DMS114 treated with DMSO at 0.1 percent for 48 hours (cell line): ENCODE measurements at regions not wholly inside any gene's neighbourhood (a gene's known extent, or its start where the extent isn't known, plus 50 kb on each side); places are given as distances from the start of the nearest gene placed in this dataset.
A peak's percentile ranks its signal among the peaks of the same experiment; 100 is the strongest.

Experiments
- DNase-seq: peaks from one replicate; lab custom pipeline; 2025; ENCODE audit not compliant: unreplicated experiment; lab: John Stamatoyannopoulos, UW

DNA sequence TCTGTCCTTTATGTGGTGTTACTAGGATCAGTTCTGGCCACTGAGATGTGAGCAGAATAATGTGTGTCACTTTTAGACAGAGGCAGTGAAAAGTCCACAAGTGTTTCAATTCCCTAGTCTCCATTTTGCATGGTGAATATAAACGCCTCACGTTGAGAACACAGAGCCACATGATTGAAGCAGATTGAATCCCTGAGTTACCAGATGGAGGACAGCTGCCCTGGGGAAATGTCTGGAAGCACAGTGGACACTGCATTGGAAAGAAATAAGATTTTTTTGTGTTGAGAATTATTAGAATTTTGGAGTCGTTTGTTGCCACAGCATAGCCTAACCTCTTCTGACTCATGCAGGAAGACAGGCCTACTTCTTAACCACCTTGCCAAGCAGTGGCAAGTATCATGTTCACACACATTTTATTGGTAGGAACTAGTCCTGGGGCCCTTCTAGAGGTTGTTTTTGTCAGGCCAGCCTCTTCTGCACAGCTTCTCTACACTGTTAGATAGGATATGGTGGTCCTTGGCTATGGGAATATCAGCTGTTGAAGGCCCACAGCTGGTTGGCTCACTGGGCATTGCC lies 188.6 kb downstream of the TMEM182 start:
- DNase-seq = no peak

DNA sequence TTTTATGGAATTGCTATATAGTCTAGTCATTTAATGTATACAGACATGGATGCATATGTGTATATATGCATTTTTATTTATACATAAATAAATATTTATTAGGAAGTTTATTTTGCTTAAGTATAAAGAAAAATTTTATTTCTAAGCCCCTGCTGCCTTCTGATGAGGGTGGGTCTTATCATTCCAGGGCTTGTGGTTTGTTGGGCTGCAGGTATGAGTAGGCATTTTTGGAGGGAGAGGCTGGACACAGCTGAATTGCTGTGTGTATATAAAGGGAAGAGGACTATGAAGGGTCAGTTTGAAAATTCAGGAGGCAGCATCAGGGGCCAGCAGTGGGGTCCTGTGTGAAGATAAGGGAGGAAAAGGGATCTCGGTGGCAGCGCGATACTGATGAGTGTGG lies 189.4 kb downstream of the TMEM182 start:
- DNase-seq = no peak

DNA sequence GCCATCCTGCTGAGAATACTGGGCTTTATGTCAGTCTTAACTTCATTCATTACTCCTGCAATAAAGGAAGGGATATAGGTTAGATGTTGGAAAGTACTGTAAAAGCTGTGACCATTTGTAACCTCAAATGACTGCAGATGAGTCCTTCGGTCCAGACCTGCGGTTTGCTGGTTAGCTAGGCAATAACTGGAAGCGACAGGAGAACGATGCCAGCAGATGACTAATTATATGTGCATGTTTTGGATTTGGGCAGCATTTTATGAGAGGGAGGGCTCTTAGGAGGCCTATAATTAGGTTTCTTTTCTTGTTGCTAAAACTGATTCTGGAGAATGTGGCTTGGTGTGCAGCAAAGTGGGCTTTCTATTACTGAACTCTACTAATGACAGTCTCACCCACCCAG lies 205.6 kb downstream of the TMEM182 start:
- DNase-seq = no peak

DNA sequence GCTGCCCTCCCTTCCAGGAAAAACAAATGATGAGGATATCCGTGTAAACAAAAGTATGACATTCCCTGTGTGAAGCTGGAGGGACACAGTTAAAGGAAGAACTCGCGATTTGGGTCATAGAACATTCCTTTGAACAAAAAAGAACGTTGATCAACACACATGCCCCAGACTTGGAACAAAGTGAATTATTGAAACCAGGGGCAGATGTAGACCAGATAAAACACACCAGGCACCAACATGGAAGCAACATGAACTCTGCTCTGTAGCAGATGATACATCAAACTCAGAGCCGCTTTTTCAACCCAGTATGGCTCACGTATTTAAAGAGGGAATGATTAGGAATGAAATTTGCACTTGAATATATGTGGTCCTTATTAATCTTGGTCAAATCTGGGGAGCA lies 206.5 kb downstream of the TMEM182 start:
- DNase-seq = no peak

DNA sequence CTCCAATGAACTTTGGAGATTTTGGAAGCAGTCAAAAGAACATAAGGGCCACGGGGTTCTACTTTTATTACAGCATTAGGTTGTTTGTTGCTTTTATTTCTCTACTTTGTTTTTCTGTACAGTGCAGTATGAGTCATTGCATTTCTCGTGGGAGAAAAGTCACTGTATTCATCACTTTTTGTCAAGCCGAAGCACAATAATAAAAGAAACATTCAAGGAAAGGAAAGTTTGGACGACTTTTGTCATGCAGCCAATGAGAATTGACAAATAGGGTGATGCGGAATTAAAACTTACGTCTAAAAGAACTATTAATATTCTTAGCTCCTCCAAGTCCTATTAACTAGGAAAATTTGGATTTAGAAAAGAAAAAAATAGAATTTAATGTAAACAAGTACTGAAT lies 209.9 kb downstream of the TMEM182 start:
- DNase-seq = no peak

DNA sequence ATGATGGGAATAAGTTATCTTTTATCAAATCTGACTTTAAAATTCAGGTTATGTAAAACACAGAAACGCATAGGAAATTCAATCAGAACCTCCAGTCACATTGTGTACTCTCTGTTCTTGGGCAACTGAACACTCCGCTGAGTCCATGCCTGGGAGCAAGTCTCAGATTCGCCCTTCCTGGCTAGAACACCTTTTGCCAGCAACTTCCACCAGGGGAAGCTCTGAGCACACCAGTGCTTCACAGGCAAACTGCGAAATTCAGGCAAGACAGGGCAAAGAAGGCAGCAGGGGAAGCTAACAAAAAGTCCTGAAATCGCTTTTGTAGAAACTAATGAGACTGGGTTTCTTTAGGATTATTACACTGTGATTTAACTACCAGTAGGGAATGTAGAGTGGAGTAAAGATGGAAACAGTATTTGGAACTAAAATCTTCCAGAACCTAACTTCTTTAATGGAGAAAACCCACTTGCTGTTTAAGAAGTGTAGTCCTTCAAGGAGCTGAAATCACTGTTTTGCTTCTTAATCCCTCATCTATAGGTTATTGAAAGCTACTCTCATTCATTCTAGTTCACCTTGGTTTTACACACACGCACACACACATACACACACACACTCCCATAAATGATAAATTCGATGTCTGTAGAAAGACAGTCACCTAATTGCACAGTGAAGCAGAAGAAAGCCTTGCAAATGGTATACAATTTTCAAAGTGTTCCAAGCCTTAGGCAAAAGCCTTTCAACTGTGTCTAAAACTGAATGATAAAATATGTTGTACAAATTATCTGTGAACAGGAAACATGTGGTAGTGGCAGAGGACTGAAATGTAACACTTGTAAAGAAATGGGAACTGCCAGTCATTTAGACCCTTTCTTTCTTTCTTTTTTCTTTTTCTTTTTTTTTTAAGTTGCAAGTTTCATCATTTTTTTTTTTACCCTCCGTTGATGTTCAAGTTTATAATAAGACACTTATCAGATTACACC lies 214.5 kb downstream of the TMEM182 start:
- peak; percentile 23 for DNase-seq

DNA sequence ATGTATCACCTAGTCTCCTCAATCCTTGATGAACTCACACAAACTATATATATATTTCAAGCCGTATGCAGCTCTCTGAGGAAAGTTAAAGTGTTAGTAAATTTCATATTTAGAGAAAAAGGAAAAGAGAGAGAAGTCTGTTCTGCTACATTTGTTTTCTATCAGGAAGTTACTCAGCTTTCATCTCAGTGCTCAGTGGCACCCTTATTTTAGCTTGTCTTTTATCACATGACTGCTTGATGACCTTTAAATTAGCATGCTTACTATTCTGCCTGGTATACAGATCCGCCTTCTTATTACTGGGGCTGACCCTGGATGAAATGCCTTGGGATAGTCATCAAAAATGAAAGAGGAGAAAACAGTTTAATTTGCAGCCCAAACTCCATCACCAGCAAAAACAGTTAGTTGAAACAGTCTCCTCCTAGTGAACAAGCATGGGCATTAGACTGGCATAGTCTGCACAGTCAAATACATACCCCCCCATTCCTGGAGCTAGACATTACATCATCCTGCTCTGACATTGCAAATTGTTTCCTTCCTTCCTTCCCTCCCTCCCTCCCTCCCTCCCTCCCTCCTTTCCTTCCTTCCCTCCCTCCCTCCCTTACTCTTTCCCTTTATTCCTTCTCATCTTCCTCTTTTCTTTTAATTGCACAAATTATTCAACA lies 215.7 kb downstream of the TMEM182 start:
- DNase-seq = no peak

DNA sequence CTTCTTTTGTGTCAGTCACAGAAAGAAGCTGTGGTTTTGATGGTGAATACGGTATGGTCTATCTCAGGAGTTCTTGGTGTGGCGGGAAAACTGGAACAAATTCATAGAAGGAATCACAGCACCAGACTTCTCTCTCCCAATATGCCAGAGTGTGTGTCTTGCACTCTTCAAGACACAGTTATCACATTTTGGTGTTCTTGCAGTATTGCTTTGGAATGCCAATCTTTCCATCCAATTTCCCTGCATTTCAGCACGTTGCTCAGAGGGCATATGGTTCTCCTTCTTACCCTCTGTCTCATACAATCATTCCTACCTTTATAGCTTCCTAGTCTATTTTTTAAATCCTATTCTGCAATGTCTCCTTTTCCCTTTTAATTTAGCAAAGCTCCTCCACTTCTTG lies 216.3 kb downstream of the TMEM182 start:
- DNase-seq = no peak

DNA sequence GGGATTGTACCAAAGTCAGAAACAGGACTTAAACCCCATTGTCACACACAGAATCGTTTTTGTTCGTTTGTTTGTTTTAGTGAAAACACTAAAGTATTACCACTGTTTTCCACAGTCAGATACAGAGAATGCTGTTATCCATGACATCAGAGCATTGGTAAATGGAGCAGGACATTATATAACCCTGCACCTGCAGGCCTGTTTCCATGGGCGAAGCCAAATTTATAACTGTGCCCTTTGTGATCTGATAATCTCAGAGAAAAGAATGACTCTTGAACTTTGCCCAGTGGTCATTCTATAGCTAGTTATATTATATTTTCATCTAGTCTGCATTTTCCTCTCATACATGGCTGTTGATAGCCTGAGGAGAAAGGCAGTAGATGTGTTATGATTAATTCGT lies 217.6 kb downstream of the TMEM182 start:
- DNase-seq = no peak

DNA sequence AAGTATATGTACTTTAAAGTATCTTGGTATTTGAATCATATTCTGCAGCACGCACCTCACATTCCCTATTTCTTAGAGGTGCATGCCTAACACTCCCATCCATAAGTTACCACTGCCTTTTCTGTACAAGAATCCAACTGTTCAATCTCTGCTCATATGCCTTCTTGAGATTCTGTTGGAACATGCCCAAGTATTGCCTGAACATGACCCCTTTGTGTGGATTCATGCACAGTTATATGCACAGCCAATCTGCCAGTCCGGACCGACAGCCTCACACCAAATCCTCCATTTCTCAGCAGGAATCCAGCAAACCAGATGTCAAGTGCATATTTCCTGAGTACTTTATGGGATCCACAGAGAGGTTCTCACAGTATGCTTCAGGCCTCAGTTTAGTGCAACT lies 222.0 kb downstream of the TMEM182 start:
- DNase-seq = no peak

DNA sequence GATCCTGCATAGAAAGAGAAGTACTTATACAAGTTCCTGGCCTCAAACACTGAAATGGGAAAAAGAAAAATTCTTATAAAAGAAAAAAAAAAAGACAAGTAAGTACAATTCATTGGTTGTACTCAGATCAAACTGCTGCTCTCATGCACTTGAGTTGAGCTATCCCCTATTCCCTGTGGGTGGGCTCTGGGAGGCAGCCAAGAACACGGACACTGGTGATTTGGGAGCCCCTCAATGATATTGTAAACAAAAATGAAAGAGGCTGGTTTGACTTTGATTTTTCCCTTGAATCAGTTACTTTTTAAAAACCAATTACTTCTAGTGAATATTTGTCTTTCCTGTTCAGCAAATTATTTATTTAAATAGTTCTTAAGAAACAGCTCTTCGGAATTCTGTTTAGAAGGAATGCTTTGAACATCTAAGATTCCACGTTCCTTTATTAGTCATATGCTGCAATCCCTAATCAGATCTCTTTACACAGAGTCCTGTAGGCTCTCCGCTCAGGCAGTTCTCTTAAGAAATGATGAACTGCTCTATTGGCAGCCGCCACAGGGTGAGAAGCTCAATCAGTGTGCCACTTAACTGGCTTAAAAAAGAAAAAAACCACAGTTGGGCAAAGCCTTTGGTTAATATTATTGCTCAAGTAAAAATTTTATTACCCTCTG lies 225.1 kb downstream of the TMEM182 start:
- DNase-seq = no peak

DNA sequence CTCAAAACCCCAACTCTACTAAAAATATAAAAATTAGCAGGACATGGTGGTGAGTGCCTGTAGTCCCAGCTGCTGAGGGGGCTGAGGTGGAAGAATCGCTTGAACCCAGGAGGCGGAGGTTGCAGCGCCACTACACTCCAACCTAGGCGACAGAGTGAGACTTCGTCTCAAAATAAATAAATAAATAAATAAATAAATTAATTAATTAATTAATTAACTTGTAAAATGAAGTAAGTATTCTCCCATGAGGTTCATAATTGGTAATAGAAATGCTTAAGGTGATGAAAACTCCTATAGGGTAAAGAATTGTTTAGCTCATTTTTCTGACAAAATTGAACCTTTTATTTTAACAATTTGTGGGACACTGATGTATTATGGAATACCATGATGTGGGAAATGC lies 230.8 kb downstream of the TMEM182 start:
- DNase-seq = no peak

DNA sequence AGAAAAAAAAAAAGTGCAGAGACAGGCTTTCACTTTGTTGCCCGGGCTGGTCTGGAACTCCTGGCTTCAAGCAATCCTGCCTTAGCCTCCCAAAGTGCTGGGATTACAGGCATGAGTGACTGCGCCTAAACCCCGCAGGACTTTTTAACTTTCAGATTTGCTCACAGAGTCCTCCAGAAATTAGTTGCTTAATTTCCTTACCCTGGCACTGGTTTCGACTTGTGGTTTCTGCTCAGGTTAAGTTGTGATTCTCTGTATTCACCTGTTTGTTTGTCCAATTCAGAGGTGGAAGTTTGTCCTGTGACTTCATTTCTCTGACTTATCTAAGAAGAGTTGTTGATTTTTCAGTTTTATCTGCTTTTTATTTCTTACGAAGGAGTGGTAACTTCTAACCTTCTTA lies 238.1 kb downstream of the TMEM182 start:
- DNase-seq = no peak

DNA sequence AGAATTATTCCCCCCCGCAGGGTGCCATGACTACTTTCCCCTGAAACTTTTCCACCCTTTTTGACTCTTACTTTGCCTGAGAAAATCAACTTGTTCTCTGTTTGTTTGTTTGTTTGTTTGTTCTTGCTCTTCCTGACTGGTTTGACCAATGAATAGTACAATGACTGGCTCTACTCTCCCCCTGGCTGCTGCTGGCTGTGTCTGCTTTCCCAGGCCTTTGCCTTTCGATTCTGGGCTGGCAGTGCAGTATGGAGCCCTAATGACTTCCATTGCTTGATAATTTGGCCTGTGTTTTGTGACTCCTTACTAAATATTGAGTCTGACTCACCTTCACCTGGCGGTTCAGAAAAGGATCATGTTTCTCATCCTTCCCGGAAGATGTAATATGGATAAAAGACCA lies 241.1 kb downstream of the TMEM182 start:
- DNase-seq = no peak

DNA sequence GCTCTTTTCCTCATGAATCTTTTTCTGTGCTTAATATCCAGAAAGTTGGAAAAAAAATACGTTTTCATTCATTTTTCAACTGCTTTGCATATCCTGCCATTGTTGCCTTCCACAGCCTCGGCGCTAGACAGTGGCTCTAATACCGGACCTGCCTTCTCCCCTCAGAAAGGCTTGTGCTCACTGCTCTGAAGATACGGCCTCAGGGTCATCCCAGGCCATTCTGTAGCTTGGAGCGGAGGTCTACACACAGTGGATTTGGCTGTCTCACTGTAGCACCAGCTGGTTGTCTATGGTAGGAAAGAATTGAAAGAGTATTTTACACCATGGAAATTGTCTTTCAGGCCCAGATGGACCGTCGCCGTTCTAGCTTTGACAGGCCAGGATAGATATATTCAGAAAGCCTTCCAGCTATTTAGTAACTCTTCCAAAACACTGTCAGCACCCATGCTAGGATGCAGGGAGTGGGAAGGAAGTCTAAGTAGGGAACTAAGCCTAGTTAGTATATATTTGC lies 242.0 kb downstream of the TMEM182 start:
- no peak for DNase-seq

DNA sequence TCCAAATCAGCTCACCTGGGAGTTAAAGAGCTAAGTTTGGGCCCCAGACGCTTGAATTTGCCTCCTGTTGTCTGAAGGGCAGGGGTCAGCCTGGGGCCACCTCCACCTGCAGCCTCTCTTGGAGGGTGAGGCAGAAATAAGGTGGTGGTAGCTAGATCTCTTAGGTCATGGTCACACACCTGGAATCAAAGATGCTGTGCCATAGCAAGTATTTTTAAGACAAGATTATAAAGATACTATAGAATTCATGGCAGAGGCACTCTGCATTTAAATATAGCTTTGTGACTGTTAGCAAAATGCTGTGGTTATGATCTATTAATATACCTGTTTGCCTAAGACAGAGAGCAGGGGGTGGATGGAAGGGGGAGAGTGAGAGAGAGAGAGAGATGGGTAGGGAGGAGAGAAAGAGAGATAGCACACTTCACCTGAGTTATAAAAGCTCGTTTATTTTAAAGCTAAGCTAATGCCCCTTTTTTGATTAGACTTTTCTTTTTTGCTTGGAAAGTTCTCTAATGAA lies 242.7 kb downstream of the TMEM182 start:
- DNase-seq = no peak

DNA sequence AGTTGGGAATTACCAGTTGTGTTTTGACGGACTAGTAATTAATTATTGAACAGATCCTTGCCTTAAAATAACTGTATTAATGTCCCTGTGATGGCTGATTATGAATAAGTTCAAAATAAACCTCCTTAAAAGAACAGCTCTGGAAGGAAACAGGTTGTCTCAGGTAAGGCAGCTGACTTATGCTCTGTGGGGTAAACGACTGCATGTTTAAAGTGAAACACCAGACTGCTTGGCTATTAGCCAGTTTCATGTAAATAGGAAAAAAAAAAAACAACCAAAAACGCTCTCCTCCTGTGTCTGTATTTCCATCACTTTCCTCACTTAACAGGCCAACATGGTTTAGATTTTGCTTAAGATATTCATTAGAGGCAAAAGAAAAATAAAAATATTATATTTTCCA lies 243.6 kb downstream of the TMEM182 start:
- DNase-seq = no peak

DNA sequence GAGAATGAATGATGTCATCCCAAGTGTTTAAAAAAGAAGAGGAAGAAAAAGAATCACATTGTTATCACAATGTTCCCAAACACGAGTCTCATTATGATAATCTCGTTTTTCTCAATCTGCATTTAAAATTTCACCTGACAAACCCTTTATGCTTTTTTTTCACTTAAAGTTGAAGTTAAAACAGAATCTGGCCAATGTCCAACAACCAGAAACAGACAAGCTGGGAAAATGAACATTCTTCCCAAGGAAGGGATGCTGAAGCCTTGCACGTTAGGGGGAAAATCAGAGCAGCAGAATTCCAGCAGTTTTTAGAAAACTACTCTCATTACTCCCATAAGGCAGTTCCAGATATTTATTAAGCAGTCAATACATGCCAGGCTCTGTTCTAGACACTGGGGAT lies 245.3 kb downstream of the TMEM182 start:
- DNase-seq = no peak

DNA sequence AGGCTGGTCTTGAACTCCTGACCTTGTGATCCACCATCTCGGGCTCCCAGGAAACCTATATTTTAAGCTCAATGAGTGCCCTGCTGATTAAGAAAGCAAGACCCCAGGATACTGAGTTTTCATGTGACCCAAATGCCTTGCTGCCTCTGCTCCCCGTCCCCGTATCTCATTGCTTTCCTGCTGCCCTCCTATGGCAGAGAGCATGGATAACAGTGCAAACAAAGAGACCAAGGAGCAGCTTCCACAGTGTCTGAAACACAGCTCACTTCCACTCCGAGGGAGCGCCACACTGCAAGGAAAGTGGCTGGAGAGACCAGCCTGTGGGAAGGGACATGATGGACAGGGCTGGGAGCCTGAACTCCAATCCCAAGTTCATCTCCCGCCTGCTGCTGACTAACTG lies 246.8 kb downstream of the TMEM182 start:
- no peak for DNase-seq

DNA sequence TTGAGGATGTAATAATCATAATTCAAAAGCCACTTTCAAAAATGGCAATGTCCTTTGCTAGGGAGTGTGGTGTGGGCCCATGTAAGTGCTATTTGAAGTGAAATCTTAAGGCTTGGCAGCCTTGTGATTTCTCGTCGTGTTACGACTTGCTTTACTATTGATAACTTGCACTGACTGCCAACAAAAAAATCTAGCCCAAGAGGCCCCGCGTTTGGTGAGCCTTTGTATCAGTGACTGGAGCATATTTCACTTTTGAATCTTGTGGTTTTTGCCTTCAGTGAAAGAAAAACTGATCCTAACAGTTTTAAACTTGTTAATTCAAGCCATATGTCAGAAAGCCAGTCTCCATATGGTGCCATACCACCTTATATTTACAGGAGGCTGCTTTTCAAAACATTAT lies 248.0 kb downstream of the TMEM182 start:
- DNase-seq = no peak

DNA sequence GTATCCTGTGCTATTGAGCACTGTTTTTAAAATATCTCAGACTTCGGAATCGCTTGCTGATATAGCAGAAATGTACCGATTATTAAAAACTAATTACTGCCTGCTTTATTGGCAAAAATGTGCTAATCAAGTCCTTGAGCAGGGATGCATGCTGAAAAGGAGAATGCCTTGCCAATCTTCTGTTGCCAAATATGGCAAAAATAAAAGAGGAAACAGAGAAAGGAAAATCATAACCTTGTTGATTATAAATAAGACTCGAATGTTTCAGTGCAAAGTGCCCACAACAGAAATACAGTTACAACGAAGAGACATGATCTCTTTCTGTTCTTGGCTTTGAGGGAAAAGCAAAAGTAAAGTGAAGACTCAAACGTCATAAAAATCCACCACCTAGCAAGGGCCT lies 248.5 kb downstream of the TMEM182 start:
- no peak for DNase-seq
